Mucosa of rectum (tissue), 2 donors: ENCODE measurements at regions not wholly inside any gene's neighbourhood (a gene's known extent, or its start where the extent isn't known, plus 50 kb on each side); places are given as distances from the start of the nearest gene placed in this dataset.

Experiments
- H3K27ac ChIP-seq, 2 donors: one replicate each; pipeline ENCODE4 v1.7.0; 2013; ENCODE audit warnings: inconsistent platforms in 2 of 2, low read depth in 2 of 2, low read length in 2 of 2
- H3K27me3 ChIP-seq, 2 donors: one replicate each; pipeline ENCODE4 v1.7.0; 2013; ENCODE audit warnings: low read length in 2 of 2; ENCODE audit not compliant: control insufficient read depth in 2 of 2, insufficient read depth in 2 of 2
- H3K36me3 ChIP-seq, 2 donors: one replicate each; pipeline ENCODE4 v1.7.0; 2013; ENCODE audit warnings: low read length in 2 of 2; ENCODE audit not compliant: control insufficient read depth in 2 of 2, insufficient read depth in 2 of 2
- H3K4me1 ChIP-seq, 2 donors: one replicate each; pipeline ENCODE4 v1.7.0; 2013; ENCODE audit warnings: low read length in 2 of 2, mild to moderate bottlenecking in 1 of 2; ENCODE audit not compliant: control insufficient read depth in 2 of 2, insufficient read depth in 2 of 2
- H3K4me3 ChIP-seq, 2 donors: one replicate each; pipeline ENCODE4 v1.7.0; 2013; ENCODE audit warnings: low read length in 2 of 2
- H3K9ac ChIP-seq, 2 donors: one replicate each; pipeline ENCODE4 v1.7.0; 2013; ENCODE audit warnings: low read length in 2 of 2, low read depth in 1 of 2, mild to moderate bottlenecking in 1 of 2
- H3K9me3 ChIP-seq, 2 donors: one replicate each; pipeline ENCODE4 v1.7.0; 2013; ENCODE audit warnings: low read length in 2 of 2; ENCODE audit not compliant: control insufficient read depth in 2 of 2
- donor health status: healthy.
- donor health status: Normal muscosa, but diverticular disease.

DNA sequence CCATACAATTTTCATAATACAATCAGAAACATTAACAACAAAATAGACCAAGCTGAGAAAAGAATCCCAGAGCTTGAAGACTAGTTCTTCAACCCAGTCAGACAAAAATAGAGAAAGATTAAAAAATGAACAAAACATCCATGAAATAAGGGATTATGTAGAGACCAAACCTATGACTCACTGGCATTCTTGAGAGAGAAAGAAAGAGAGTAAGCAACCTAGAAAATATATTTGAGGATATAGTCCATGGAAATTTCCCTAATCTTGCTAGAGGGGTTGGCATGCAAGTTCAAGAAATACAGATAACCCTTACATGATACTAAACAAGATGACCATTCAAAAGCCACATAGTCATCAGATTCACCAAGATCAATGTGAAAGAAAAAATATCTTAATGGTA, 281.7 kb downstream of the CCDC85A start:
- Histone ChIP-seq H3K4me3 (no peak overlapping the region), H3K9me3 (no peaks in the 10 kb centered on the region), H3K27me3 (no peaks in the 10 kb centered on the region), H3K27ac (no peak overlapping the region), H3K36me3 (no peaks in the 10 kb centered on the region), H3K4me1 (no peaks in the 10 kb centered on the region), H3K9ac (no peak overlapping the region)

DNA sequence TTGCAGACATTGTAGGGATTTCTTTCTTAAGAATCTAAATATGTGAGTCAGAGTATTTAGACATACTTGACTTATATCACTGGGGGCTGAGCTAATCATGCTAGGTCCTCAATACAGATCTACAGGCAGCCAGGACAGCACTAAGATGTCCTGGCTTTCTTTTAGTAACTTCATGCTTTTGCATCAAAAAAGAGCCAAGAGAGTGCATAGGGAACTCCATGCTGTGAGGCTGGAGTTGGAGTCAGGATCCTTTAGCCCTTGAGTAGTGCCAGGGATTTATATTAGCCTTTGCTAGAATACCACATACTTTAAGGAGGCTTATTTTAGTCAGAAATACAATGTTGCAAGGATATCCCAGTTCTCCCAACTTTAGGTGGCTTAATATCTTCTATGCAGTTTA, 289.7 kb downstream of the CCDC85A start:
- Histone ChIP-seq H3K27me3 (no peaks in the 10 kb centered on the region), H3K4me3 (no peak overlapping the region), H3K27ac (no peak overlapping the region), H3K9ac (no peak overlapping the region), H3K36me3 (no peaks in the 10 kb centered on the region), H3K4me1 (no peaks in the 10 kb centered on the region), H3K9me3 (no peaks in the 10 kb centered on the region)

DNA sequence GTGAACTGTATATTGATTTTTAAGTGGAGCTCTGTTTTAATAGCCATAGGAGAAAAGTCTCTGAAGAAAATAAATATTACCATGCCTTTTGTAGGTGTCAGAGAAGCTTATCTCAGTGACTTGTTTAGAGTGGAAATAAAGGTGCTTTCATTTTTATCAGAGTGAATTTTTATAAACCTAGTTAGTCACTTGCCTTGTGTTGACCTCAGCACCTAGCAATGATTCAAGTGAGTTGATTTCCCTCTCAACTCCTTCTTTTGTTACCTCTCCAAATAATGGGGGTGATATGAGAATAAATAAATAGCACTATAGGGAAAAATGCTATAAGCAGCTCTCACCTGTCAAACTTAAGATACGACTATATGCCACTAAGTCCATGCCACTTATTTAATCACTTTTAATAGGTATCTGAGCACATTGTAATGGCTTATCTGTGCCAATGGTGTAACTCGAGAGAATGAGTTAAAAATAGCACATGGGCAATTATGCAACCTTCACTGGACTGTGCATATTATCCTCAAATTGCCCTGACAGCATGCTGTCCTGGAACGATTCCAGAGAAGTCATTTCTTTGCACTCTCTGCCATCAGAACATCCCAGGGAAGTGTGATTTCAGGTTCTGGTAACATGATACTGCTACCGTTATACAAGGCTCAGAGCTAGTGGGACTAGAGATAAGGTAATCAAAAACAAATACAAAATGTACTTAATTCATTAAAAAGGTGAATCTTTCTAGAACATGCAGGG, 290.8 kb downstream of the CCDC85A start:
- H3K27ac ChIP-seq = no peak overlapping the region
- no peak overlapping the region for H3K4me3 ChIP-seq
- H3K36me3 ChIP-seq = no peaks in the 10 kb centered on the region
- no peaks in the 10 kb centered on the region for H3K9me3 ChIP-seq
- H3K9ac ChIP-seq = no peak overlapping the region
- no peaks in the 10 kb centered on the region for H3K4me1 ChIP-seq
- no peaks in the 10 kb centered on the region for H3K27me3 ChIP-seq

DNA sequence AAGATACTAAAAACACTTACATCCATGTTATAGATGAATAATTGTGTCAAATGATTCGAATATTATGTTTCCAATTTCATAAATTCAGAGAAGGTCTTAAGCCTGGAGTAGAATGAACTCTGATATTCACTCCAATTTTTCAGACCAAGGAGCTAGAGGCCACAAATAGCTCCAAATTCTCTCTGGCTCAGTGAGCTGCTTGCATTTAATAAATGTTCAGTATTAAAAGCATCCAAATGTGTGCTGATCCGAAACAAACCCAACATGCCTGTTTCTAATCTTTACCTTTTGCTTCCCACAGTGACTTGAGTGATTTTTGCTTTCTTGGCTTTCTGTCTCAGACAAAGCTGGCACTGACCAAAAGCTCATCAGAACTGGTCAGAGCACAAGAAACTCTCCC, 291.4 kb downstream of the CCDC85A start:
- Histone ChIP-seq H3K9me3 (no peaks in the 10 kb centered on the region), H3K36me3 (no peaks in the 10 kb centered on the region), H3K27ac (no peak overlapping the region)

DNA sequence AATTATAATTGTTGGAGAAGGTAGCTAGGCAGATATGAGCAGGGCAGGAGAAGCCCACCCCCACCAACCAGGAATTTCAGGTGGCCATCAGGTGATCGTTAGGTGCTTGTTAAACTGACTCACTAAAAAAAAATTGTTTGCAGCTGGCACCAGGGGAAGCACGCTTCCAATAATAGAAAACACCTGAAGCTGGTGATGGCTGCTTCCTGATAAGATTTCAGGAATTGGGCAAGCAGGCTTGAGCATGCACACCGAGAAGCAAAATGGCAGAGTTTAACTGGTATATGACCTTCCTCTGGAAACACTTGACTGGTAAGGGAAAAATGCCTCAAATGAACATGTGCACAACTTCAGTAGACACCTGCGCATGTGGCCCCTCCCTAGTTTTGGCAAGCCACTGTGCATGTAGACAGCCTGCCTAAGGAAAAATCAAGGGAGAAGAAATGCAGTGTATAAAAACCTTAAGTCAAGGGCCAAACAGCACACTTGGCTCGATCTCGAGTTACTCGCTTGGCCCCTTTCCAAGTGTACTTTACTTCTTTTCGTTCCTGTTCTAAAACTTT, 292.8 kb downstream of the CCDC85A start:
- H3K9me3 ChIP-seq = no peaks in the 10 kb centered on the region
- no peaks in the 10 kb centered on the region for H3K27me3 ChIP-seq
- no peak overlapping the region for H3K9ac ChIP-seq
- H3K4me1 ChIP-seq = no peaks in the 10 kb centered on the region
- no peak overlapping the region for H3K4me3 ChIP-seq
- no peaks in the 10 kb centered on the region for H3K36me3 ChIP-seq
- H3K27ac ChIP-seq = no peak overlapping the region

More for the DNA sequence above, 291.4 kb downstream of the CCDC85A start:
- H3K4me1 ChIP-seq = no peaks in the 10 kb centered on the region
- H3K27me3 ChIP-seq = no peaks in the 10 kb centered on the region
- no peak overlapping the region for H3K9ac ChIP-seq
- no peak overlapping the region for H3K4me3 ChIP-seq

DNA sequence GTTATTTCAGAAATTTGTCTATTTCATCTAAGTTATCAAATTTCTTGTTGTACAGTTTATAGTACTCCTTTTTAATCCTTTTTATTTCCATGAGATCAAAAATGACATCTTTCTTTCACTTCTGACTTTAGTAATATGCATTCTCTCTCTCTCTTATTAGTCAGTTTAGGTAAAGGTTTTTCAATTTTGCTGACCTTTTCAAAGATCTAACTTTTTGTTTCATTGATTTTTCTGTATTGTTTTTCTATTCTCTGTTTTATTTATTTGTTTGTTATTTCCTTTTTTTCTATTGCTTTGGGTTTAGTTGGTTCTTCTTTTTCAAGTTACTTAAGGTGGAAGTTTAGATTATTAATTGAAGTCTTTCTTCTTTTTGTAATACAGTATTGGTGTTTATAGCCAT, 294.2 kb downstream of the CCDC85A start:
- Histone ChIP-seq H3K9ac (no peak overlapping the region), H3K4me1 (no peaks in the 10 kb centered on the region), H3K9me3 (no peaks in the 10 kb centered on the region), H3K27me3 (no peaks in the 10 kb centered on the region), H3K27ac (no peak overlapping the region), H3K36me3 (no peaks in the 10 kb centered on the region), H3K4me3 (no peak overlapping the region)

DNA sequence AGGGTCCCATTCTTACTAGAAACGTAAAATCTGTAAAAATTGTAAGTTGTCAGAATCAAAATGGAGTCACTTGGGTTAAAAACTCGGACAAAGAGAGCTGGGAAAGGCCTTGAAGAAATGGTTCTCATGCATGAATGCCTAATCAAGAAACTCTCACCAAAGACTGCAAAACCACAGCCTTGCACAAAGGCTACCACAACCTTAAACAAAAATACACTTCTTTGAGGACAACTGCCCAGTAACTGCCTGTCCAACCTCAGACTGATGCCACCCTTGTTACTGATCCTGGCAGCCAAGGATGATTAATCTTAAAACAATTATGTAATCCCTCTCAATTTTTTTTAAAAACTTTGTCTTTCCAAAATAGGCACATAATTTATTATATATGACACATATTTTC, 299.3 kb downstream of the CCDC85A start:
- Histone ChIP-seq H3K36me3 (no peaks in the 10 kb centered on the region), H3K27ac (no peak overlapping the region), H3K27me3 (no peaks in the 10 kb centered on the region), H3K9me3 (no peaks in the 10 kb centered on the region), H3K9ac (no peak overlapping the region), H3K4me1 (no peaks in the 10 kb centered on the region), H3K4me3 (no peak overlapping the region)

DNA sequence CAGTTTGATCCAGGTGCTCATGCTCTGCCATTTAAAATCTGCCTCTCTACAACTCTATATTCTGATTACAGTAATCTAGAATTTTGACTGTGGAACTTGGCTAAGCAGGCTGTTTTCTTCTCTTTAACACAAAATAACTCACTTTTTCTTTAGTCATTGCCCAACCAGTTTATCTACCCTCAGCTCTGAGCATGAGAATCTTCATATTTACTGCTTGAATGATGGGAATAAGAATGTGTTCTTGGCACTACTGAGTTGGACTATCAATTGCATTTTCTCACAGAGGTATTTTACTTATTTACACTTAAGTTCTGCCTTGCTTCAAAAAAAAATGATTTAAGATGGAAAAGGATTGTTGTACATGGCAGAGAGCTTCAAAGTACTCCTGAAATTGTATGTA, 301.1 kb downstream of the CCDC85A start:
- no peaks in the 10 kb centered on the region for H3K36me3 ChIP-seq
- no peak overlapping the region for H3K27ac ChIP-seq
- no peak overlapping the region for H3K4me3 ChIP-seq
- H3K9me3 ChIP-seq = no peaks in the 10 kb centered on the region
- no peak overlapping the region for H3K9ac ChIP-seq
- H3K27me3 ChIP-seq = no peaks in the 10 kb centered on the region
- H3K4me1 ChIP-seq = no peaks in the 10 kb centered on the region

DNA sequence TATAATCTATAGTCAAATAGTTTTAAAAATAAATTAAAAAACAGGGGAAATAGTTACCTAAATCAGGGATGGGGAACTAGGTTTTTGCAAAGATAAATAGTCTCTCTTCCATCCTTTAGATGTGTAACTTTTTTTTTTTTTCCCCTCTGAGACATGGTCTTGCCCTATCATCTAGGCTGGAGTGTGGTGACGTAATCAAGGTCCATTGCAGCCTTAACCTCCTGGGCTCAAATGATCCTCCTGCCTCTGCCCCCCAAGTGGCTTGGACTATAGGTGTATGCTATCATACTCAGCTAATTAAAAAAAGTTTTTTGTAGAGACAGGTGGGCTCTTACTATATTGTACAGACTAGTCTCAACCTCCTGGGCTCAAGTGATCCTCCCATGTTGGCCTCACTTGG, 316.5 kb downstream of the CCDC85A start:
- no peaks in the 10 kb centered on the region for H3K4me1 ChIP-seq
- no peaks in the 10 kb centered on the region for H3K36me3 ChIP-seq
- H3K27me3 ChIP-seq = no peaks in the 10 kb centered on the region
- H3K9ac ChIP-seq = no peak overlapping the region
- no peak overlapping the region for H3K27ac ChIP-seq
- H3K9me3 ChIP-seq = no peaks in the 10 kb centered on the region
- H3K4me3 ChIP-seq = no peak overlapping the region

DNA sequence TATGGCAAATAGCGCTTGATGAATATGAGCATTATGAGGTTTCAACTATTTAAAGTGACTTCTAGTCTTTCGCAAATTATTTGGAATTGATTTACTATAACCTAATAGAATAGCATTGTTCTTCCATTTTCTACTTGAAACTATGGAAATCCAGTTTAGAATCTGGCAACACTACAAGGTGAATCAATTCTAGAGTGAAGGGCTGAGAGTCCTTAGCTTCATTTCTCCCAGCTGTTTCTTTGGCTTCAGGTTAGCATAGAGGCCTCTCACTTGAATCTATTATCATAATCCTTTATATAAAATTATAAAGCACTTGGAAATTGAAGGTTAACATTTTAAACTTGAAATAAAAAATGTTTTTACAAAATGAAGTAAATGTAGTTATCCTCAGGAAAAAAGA, 318.8 kb downstream of the CCDC85A start:
- H3K4me3 ChIP-seq = no peak overlapping the region
- no peaks in the 10 kb centered on the region for H3K4me1 ChIP-seq
- H3K27ac ChIP-seq = no peak overlapping the region
- H3K9me3 ChIP-seq = no peaks in the 10 kb centered on the region
- H3K9ac ChIP-seq = no peak overlapping the region
- H3K27me3 ChIP-seq = no peaks in the 10 kb centered on the region
- no peaks in the 10 kb centered on the region for H3K36me3 ChIP-seq
